Thoracic aorta (tissue), 2 donors: ENCODE measurements at regions not wholly inside any gene's neighbourhood (a gene's known extent, or its start where the extent isn't known, plus 50 kb on each side); places are given as distances from the start of the nearest gene placed in this dataset.

ENCODE experiments used
- ATAC-seq: fragments of 150-250 bp; one replicate; pipeline ENCODE4 v1.8.0; 2017; ENCODE audit warnings: low read depth; ENCODE audit not compliant: insufficient number of reproducible peaks, low FRiP score
- DNase-seq: peaks from one replicate; pipeline ENCODE4 v3.0.0-alpha.2; 2020; ENCODE audit warnings: low spot score
- H3K27ac ChIP-seq, 2 donors: fragments of 200-600 bp; sonication (generic); 1 replicate in 1 of 2; 2 replicates in 1 of 2; pipeline ENCODE4 v1.5.1; 2016; ENCODE audit warnings: mild to moderate bottlenecking in 2 of 2, moderate library complexity in 2 of 2
- H3K27me3 ChIP-seq: fragments of 200-600 bp; sonication (generic); replicated peaks from 2 replicates; pipeline ENCODE4 v1.6.0; 2016; ENCODE audit warnings: mild to moderate bottlenecking; ENCODE audit not compliant: insufficient read depth
- H3K36me3 ChIP-seq: fragments of 200-600 bp; sonication (generic); one replicate; pipeline ENCODE4 v1.5.1; 2016
- H3K4me1 ChIP-seq, 2 donors: fragments of 200-600 bp; sonication (generic); 1 replicate in 1 of 2; 2 replicates in 1 of 2; pipeline versions ENCODE4 v1.5.1 to v1.6.0; 2016; ENCODE audit warnings: low read depth in 2 of 2, mild to moderate bottlenecking in 1 of 2; ENCODE audit not compliant: control insufficient read depth in 1 of 2
- H3K4me3 ChIP-seq: fragments of 200-600 bp; sonication (generic); 2 replicates; pipeline ENCODE4 v1.5.1; 2016; ENCODE audit warnings: mild to moderate bottlenecking
- H3K9me3 ChIP-seq: fragments of 200-600 bp; sonication (generic); 2 replicates; pipeline ENCODE4 v1.5.1; 2016
- TF ChIP-seq, protein P1 (sequence below): fragments of 200-600 bp; sonication (generic); IDR thresholded peaks from one replicate; pipeline ENCODE4 v1.5.1; 2019; ENCODE audit warnings: antibody characterized with exemption

DNA sequence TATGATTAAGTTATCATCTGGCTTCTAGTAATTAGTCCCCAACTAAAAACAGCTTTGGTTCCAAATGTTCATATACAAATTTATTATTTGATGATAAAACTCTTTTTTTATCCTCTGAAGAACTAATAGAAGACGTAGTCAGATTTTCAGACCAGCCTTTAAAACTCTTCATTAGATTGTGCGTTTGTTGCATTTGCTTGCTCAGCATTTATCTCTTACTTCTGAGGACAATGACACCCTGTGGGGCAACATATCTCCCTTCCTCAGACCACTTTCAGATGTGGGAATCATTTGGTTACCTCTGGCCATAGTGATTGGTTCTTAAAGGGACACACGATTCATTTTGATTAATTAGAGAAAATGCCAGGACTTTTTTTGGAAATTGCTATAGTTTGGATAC, 481.8 kb downstream of the HAO1 start:
- no peaks in the 10 kb centered on the region for H3K27me3 ChIP-seq
- H3K4me3 ChIP-seq: no peak overlapping the region
- no peaks in the 10 kb centered on the region for H3K36me3 ChIP-seq
- H3K4me1 ChIP-seq: no peaks in the 10 kb centered on the region
- H3K27ac ChIP-seq: no peak overlapping the region
- ATAC-seq (no peak), DNase-seq (no peak)
- TF ChIP-seq, protein P1, sequence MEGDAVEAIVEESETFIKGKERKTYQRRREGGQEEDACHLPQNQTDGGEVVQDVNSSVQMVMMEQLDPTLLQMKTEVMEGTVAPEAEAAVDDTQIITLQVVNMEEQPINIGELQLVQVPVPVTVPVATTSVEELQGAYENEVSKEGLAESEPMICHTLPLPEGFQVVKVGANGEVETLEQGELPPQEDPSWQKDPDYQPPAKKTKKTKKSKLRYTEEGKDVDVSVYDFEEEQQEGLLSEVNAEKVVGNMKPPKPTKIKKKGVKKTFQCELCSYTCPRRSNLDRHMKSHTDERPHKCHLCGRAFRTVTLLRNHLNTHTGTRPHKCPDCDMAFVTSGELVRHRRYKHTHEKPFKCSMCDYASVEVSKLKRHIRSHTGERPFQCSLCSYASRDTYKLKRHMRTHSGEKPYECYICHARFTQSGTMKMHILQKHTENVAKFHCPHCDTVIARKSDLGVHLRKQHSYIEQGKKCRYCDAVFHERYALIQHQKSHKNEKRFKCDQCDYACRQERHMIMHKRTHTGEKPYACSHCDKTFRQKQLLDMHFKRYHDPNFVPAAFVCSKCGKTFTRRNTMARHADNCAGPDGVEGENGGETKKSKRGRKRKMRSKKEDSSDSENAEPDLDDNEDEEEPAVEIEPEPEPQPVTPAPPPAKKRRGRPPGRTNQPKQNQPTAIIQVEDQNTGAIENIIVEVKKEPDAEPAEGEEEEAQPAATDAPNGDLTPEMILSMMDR: no peak
- H3K9me3 ChIP-seq: no peaks in the 10 kb centered on the region

DNA sequence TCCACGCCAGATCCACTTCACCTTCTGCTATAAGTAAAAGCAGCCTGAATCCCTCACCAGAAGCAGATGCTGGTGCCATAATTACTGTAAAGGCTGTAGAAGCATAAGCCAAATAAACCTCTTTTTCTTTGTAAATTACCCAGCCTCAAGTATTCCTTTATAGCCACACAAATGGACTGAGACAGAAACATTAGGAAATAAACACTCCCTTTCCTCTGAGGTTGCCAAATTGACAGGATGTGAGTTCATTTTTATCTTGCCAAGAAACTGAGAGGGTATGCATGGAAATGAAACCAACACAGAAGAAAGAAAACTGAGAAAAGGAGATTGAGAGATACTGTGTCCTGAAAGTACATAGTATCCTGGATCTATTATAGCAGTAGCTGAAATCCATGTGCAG, 481.2 kb downstream of the HAO1 start:
- TF ChIP-seq, protein P1: no peak
- Histone ChIP-seq H3K4me3 (no peak overlapping the region), H3K27ac (no peak overlapping the region), H3K27me3 (no peaks in the 10 kb centered on the region), H3K36me3 (no peaks in the 10 kb centered on the region), H3K9me3 (no peaks in the 10 kb centered on the region), H3K4me1 (no peaks in the 10 kb centered on the region)
- ATAC-seq (no peak), DNase-seq (no peak)

DNA sequence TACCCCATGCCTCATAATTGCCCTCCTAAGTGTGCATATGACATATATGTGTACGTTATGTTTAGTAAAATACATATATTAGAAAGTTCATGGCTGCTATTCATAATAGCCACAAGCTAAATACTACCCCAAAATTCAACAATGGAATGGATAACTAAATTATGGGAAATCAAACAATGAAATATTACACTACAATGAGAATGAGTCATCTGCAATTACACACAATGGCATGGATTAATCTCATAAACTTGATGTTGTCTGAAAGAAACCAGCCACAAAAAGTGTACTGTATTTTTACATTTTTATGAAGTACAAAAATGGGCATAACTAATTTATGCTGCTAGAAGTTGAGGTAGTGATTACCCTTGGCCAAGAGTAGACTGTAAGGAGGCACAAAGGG, 477.0 kb downstream of the HAO1 start:
- Histone ChIP-seq H3K4me3 (no peak overlapping the region), H3K9me3 (no peaks in the 10 kb centered on the region), H3K27me3 (no peaks in the 10 kb centered on the region), H3K36me3 (no peaks in the 10 kb centered on the region), H3K27ac (no peak overlapping the region), H3K4me1 (no peaks in the 10 kb centered on the region)
- no peak for ATAC-seq
- TF ChIP-seq, protein P1: no peak
- no peak for DNase-seq

DNA sequence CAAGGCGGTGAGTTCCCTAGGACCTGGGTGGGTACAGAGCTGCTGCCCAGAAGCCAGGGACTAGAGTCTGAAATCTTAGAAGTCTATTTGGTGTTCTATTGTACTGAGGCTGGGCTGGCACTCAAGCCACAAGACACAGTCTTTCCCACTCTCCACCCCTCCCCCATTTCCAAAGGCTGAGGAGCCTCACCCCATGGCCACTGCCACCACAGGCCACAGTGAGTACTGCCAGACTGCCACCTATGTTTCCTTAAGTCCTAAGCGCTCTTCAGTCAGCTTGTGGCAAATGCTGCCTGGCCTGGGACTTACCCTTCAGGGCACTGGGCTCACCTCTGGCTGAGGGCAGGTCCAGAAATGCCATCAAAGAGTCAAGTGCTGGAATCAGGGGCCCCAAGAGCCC, 469.3 kb downstream of the HAO1 start:
- no peak overlapping the region for H3K4me3 ChIP-seq
- ATAC-seq (no peak), DNase-seq (no peak)
- no peaks in the 10 kb centered on the region for H3K9me3 ChIP-seq
- TF ChIP-seq, protein P1: no peak
- H3K4me1 ChIP-seq: no peaks in the 10 kb centered on the region
- no peaks in the 10 kb centered on the region for H3K36me3 ChIP-seq
- H3K27ac ChIP-seq: no peak overlapping the region
- no peaks in the 10 kb centered on the region for H3K27me3 ChIP-seq

DNA sequence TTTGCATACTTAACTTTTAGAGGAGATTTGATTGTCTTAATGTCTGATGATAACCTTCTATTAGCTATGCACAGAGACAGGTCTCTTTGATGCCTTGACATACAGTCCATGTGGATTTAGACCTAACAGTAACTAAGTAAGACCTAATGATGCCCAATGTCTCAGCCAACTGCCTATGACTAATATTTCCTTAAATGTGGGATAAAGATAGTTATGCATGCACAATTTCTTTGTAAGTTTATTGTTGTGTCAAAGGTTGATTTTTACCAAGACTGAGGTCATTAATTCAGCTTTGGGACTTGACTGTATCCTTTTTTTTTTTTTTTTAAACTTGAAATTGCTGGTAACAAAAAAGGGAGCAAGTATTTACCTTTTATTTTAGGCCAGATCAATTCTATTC, 450.0 kb downstream of the HAO1 start:
- Histone ChIP-seq H3K27me3 (no peaks in the 10 kb centered on the region), H3K27ac (no peak overlapping the region)

More for the DNA sequence above, 450.0 kb downstream of the HAO1 start:
- TF ChIP-seq, protein P1: no peak
- Histone ChIP-seq H3K9me3 (no peaks in the 10 kb centered on the region), H3K4me3 (no peak overlapping the region), H3K4me1 (no peaks in the 10 kb centered on the region), H3K36me3 (no peaks in the 10 kb centered on the region)
- DNase-seq: no peak
- ATAC-seq: no peak
